GM19025 (cell line): ENCODE measurements at regions not wholly inside any gene's neighbourhood (a gene's known extent, or its start where the extent isn't known, plus 50 kb on each side); places are given as distances from the start of the nearest gene placed in this dataset.

ENCODE experiments used
- ATAC-seq: cut with Tn5 transposase; IDR thresholded peaks from one replicate; pipeline ENCODE4 v1.9.1; 2021; ENCODE audit warnings: mild to moderate bottlenecking, low read depth, moderate library complexity; ENCODE audit not compliant: unreplicated experiment

DNA sequence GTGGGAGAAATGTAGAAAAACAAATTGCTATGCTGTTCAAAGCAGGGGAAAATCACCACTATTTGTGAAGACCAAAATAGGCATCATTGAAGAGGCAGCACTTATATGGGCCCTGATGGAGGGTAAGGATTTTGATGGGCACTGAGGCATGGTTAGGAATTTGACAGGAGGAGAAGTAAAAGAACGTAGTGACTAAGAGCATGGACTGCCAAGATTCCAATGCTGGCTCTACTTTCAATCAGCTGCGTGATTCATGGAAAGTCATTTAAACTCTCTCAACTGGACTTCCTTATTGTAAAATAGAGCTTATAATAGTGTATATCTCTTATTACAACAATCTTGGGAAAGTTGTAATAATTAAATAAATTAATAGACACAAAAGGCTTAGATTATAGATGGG is 267.7 kb upstream of the G2E3 start:
- no peak for ATAC-seq

DNA sequence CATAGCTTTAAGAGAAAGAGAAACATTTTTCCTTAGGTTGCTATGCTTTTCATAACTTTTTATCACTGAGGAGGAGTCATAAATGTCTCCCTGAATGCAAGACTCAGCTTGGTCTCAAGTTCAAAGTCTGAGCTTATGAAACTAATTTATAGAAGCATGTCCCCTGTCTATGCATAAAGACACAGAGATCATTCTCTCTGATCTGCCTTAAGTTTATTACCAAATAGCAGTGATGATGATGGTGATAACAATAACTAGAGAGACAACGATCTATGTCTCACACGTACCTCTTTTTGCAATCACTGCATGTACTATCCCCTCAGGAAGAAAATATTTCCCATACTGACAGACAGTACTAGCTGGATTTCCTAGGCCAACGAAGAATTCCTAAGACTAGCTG is 266.4 kb upstream of the G2E3 start:
- no peak for ATAC-seq

DNA sequence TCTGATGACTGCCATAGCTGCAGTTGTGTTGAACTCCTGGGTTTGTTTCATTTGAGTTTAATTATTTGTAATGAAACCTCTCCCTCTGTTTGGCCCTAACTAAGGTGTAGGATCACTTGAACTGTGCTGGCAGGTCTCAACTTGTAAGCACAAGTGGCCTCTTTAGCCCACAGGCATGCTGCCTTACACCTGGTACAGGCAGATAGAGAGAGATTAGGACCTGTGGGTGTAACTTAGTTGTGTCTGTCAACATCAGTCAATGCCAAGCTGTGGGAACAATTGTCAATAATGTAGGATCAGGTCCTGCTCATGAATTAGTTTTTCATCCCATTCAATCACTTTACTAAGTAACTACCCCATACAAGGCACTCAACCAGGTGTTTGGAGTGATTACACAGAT is 263.0 kb upstream of the G2E3 start:
- no peak for ATAC-seq

DNA sequence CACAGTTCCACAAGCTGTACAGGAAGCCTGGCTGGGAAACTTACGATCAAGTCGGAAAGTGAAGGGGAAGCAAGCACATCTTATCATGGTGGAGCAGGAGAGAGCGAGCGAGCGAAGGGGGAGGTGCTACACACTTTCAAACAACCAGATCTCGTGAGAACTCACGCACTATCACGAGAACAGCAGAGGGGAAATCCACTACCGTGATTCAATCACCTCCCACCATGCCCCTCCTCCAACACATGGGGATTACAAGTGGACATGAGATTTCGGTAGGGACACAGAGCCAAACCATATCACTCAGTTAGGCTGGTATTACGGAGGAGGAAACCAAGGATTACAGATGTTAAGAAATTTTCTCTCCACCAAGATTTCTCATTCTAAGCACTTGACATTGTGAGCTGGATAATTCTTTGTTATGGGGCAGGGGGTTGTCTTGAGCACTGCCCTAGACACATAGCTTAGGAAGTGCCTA is 262.0 kb upstream of the G2E3 start:
- ATAC-seq, result no peak

DNA sequence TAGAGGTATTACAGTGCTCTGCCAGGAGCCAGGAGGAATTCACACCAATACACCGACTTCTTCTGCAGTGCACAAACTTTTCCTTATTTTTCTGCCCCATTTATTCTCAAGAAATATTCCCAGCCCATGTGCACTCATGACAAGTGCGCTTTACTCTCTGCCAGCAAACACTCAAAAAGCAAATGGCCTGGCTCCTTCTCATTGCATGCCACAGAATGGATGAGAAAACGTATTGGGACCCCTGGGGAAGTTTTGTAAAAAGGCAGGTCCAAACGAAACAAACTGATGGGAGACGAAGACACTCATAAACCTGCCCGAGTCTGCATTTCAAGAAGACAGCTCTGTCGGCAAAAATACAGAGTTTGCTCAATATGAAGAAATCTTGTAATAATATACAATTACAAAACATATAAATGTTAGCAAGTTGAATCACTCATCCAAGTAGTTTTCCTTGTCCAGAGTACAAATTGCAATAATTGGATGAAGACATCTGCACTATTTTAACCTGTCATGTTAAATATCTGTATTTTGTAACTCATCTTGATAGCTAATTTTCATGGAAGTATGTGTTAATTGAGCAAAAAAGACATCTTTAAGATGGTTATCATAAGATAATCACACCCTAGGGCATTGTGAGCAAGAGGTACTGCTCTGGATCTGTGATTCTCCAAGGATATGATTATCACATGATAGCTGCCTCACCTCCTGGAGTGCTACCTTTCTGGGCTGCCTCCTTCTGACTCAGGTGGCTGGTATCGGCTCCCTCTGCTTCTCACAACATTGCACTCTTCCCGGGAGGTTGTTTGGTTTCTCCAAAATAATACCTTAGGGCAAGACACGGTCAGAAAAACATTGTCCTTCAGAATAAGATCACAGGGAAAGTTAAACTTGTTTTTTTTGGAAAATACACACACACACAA is 260.8 kb upstream of the G2E3 start:
- no peak for ATAC-seq

DNA sequence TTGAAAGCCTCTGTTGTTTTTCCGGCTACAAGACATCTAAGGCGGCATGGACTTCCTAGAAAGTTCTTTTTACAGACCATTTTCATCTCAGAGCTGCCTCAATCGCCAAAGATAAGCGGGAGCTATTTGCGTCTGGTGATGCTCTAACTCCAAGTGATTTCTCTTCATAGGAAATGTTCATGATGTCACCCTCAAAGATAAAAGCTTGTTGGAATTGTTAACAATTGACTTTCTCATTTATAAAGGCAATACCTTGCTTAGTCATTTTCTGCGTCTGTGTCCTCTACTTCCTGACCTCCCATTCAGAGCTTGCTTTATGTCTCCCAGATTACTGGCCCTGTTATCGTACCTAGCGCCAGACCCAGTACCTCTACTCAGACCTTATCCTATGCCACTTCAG is 259.0 kb upstream of the G2E3 start:
- no peak for ATAC-seq

DNA sequence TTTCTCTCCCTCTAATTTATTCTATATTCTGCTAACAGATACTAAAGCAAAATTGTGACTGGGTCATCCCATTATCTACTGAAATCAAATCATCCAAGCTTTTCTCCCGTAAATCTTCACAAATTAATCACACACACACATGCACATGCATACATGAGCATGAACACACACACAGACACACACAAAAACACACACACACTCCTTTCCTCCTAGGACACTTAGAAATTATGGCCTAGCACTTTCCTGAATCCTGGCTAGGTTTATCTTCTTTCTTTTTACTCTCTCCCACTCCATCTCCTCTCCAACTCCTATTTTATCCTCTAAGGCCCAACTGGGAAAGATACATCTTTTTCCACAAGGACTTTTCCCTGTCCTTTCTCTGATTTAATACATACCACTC is 255.6 kb upstream of the G2E3 start:
- ATAC-seq, result no peak

DNA sequence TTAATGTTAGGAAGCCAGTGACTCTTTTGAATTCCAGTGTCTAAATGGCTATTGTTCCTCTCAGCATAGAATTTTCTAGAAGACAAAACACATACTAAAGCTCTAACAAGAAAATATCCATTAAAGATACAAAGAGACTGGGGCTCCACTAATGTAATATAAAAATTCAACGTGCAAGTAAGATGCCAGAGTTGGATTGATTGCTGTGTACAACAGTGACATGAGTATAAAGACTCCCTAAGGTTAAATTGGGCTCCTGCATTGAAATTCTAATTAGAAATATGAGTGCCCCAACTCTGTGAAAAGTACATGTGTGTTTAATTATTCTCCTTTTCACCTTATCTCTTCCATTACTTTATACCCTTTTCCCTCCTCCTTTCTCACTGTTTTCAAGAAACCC is 253.6 kb upstream of the G2E3 start:
- ATAC-seq, result no peak

DNA sequence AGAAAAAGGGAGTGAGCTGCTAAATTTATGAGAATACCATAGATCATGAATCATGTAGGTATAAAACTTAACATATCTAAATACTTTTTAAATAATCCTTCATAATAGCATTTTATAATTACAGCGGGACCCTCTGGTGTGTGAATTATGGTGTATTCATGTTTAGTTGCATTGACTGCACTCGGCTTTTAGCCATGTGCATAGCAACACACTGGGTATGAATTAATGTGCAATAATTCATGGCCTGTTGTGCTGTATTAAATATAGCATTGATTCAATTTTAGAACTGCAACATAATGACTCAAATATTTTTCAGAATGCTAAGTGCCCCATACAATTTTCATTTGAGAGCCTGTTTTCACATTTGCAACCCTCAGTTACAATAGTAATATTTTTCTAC is 249.6 kb upstream of the G2E3 start:
- ATAC-seq, result no peak

DNA sequence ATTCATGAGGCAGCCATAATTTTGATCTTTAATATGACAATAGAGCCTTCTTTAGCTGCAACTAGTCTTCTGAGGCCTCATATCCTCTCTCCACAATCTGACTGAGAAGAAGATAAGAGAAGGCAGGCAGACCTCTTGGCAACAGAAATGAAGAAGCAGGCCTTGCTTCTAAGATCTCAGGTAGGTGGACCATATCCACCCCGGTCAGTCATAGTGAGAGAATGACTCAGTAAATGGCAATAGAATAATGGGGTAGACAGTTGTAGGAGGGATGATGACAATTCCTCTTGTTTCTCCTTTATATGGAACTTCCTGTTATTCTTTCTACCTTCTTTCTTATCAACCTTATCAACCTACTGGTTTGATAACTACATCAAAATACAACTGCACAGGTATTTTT is 246.7 kb upstream of the G2E3 start:
- no peak for ATAC-seq

DNA sequence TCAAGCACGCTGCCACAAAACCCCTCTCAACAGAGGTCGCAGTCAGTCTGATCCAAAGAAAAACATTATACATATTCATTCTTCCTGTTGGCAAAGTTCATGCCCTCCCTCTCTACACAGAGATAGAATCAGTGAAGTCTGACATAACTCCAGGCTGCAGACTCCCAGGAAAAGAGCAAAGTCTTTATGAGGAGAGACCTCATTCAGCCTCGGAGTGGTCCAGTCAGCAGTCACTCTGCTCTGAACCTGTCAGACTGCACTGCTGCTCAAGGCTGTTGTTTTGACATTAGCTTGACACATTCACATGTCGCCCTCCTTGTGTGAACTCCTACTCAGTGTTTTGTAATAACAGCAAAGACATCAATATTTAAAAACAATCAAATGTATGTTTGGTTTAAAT is 241.2 kb upstream of the G2E3 start:
- ATAC-seq, result no peak

DNA sequence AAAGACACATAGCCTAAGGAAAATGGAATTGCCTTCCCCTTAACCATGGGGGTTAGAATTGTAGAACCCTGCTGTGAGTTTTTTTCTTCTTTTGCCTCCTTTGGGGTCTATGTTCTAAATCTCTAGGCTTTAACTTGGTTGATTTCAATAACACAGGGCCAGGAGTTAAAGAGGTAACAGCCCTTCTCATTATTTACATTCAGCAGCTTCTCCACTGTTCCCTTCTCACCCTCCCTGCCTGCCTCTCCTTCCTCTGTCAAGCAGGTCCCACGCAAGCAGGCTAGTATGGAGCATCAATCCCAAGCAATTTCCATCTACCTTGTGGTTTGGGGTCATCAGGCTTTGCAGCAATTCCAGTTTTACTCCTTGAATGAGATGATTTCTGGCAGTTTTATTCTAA is 236.1 kb upstream of the G2E3 start:
- no peak for ATAC-seq

DNA sequence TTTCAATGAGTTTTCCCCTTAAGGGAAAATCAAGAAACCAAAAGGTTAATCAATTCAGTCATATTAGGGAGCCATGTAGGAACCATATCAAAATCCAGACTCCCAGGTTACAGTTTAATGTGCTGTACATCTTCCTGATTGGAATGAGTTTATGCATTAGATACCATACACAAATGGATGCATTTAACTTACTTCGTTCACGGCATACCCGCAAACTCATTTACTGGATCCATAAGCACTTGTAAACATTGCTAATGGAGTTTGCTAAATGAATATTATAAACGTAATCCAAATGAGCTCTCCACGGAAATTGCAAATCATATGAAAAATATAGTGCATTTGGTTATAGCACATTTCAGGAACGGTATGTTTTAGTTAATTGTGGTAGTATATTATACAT is 228.9 kb upstream of the G2E3 start:
- ATAC-seq, result no peak

DNA sequence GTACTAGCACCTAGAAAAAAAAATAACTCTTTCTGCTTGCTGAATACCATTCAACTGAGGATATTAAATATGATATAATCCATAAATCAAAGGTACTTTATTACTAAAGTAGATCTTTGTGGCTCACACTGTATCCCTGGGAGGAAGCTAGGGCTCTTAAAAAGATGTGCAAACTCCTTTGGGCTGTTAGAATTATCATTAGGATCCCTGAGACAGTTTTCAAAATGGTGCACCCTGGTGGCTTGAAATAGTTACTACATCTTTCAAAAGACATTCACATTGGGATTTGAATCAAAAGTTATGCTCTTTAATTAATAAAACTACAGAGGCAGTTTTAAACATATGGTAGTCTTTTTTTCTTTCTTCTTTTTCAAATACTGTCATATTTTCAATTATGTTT is 228.5 kb upstream of the G2E3 start:
- no peak for ATAC-seq

DNA sequence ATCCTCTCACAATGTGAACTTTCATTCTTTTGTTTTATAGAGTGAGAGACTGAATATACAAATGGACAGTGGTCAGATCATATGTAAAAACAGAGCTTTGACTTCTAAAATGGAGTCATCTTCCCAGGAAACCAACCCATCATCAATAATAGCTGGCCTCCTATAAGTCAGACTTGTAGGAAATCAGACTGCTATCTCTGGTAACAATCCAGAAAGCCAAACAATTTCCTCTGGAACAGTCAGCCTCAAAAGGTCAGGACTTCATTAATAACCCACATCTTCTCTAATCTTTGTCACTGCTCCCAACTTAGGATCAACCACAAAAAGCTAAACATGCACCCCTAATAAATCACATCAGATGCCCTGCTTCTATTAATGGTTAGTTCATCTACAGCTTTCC is 227.9 kb upstream of the G2E3 start:
- ATAC-seq, result no peak

DNA sequence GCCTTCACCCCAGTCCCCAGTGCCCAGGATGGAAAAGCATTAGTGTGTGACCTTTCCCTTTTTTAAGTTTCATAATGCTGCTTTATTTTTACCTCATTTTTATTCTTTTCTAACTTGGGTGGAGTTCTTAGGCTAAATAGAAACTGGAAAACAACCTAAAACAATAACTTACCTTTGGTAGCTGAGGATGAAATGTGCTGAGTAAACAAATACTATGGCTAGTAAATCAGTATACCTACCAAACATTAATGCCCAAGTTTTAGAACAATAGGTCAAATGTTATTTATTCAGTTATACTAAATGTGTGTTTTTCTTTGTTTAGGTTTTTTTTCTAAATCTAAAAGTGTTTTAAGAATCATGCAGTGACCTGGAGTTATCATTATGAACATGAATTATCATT is 226.6 kb upstream of the G2E3 start:
- ATAC-seq, result no peak

DNA sequence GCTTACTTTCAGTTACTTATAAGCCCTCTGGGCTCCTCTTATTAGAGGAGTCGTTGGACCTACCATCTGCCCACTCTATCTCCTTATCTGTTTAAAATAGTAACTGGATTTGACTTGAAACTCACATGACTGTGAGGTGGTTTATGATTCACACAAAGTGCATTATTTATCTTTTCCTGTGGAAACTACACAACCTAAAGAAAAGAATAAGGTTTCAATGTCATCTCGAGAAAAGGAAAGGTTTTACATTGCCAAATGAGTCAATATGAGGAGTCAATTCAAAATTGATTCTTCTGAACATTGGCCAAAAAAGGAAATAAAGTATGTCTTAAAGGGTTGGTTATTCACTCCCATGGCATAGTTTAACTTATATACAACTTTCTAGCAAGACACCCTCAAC is 225.0 kb upstream of the G2E3 start:
- no peak for ATAC-seq

DNA sequence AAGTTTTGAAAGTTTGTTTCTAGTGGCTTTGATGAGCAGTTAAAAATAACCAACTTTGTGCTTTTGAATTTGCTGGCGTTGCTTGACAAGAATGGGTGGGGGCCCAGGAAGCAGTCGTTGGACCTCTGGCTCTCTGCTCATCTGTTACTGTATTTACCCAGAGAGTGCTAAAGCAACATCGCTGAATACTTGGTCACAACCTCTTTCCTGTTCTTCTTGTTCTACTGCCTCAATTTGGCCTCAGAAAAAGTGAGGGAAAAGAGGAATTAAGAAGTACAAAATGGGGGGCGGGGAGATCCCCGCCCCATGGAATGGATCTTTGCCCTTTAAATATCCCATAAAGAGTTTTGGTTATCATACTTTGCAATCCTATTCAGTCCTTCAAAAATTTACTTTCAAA is 221.5 kb upstream of the G2E3 start:
- ATAC-seq, result no peak

DNA sequence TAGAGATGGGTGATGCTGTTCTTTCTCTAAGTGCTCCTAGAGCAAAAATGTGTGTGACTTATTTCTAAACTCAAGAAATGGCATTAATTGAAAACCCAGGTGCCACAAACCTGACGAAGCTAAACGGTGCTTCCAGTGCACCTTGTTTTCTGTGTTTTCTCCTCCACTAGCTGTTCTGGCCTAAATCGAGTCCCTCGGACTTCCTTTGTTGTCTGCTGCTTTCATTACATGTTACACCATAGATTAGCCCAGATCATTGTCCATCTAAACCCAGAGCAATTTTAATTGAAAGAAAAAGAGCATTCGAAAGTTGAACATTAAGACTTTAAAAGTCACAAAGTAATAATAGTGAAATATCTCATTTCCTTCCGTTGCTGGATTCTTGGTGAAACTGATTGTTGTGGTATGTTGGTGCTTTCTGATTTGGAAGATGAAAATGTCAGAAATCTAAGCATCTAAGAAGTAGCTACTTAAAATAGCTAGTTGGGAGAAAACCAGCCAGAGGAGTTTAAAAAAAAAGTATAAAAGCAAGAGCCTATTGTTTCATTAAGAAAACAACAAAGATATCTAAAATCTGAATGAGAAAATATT is 219.6 kb upstream of the G2E3 start:
- no peak for ATAC-seq

DNA sequence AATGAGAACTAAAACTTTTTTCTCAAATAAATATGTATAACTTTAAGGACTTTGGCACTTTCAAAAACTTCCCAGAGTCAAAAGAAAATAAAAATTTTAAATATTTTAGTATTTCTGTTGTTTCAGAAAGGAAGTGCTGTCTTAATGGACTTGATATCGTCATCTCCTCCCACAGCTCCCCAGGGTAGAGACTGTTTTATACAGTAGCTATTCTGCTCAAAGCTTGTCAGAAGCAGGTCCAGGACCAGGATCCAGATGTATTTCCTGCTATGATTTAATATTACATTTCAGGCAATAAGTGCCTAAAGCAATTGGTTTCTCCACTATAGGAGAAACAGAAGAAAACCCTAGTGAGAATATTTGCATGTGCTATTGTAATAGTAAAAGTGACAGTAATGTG is 218.5 kb upstream of the G2E3 start:
- ATAC-seq, result no peak

DNA sequence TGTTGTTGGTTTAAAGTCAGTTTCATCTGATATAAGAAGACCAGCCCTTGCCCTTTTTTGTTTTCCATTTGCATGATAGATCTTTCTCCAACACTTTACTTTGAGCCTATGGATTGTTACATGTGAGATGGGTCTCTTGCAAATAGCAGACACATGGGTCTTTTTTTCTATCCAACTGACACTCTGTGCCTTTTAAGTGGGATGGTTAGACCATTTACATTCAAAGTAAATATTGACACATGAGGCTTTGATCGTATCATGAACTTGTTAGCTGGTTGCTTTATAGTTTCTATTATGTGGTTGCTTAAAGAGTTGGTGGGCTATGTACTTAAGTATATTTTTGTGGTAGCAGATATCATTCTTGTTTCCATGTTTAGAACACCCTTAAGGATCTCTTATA is 213.4 kb upstream of the G2E3 start:
- ATAC-seq, result no peak

DNA sequence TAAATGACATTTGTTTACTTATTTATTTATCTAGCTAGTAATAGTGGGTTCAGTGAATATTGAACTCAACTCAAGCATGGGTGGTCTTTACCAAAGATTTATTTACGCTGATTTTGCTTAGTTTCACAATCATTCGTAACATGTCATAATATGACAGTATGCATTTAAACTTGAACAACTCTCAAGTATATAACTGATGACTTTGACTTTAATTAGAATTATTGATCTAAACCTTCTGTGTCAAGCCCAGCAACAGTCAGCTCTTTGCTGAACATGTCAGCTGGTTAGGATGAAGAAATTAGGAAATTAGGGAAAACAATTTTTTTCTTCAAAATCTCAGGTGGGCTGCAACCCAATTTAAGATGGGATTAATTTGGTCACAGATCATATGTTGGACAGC is 210.5 kb upstream of the G2E3 start:
- ATAC-seq, result no peak
